Activated CD4-positive, CD25-positive, alpha-beta regulatory T cell treated with anti-CD3 and anti-CD28 coated beads, Interleukin-2, amount 50 U/mL, for 24 hours (primary cell): ENCODE measurements at regions not wholly inside any gene's neighbourhood (a gene's known extent, or its start where the extent isn't known, plus 50 kb on each side); places are given as distances from the start of the nearest gene placed in this dataset.

Source experiments
- ATAC-seq, 2 donors: fragments of 150-1000 bp; cut with Tn5 transposase; one replicate each; pipeline ENCODE4 v1.10.0; 2021; ENCODE audit warnings: mild to moderate bottlenecking in 1 of 2, moderate library complexity in 1 of 2

GRCh38 chr12:86331457-86331856 lies 75.3 kb upstream of the MGAT4C start:
- ATAC-seq, result no peak

GRCh38 chr12:86331012-86331411 lies 74.8 kb upstream of the MGAT4C start:
- ATAC-seq, result no peak

- ATAC-seq, result no peak
Observed at GRCh38 chr12:86312232-86312631, 56.0 kb upstream of the MGAT4C start.
